ENCODE measurements at regions not wholly inside any gene's neighbourhood (a gene's known extent, or its start where the extent isn't known, plus 50 kb on each side); places are given as distances from the start of the nearest gene placed in this dataset.
"Not testable (repeated sequence)": the region's sequence is repeated elsewhere in the genome, so short reads cannot be mapped to it uniquely, and the experiment has no call there.

DNA sequence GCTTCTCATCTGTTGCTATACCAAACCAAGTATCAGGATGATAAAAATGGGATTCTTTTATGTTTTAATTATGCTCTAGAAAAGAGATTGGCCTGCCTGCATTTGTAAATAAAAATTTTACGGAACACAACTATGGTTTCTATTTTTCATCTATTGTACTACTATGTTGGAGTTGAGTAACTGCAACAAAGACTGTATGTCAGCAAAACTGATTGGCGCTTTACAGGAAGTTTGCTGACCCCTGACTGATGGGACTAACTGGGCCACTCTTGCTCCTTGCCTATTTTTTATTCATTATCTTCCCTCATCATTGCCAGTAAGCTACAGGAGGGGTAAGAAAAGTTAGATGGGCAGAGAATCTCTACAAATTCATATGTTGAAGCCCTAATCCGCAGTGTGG lies 242.3 kb downstream of the FSIP2 start:
- H3K27me3 ChIP-seq = no peaks in the 10 kb centered on the region
- FAIRE-seq (no peak), ATAC-seq (no peak), DNase-seq (no peak)
- intact Hi-C loops (cut with DNase I) = no loop called here
- H3K9me3 ChIP-seq = peaks cover 0 to 2% (median 0%) of the 10 kb centered on the region in 4 donors
- H3K27ac ChIP-seq = no peak overlapping the region
- no peaks in the 10 kb centered on the region for H3K36me3 ChIP-seq
- H3K4me1 ChIP-seq = no peaks in the 10 kb centered on the region
- TF ChIP-seq, protein P1, sequence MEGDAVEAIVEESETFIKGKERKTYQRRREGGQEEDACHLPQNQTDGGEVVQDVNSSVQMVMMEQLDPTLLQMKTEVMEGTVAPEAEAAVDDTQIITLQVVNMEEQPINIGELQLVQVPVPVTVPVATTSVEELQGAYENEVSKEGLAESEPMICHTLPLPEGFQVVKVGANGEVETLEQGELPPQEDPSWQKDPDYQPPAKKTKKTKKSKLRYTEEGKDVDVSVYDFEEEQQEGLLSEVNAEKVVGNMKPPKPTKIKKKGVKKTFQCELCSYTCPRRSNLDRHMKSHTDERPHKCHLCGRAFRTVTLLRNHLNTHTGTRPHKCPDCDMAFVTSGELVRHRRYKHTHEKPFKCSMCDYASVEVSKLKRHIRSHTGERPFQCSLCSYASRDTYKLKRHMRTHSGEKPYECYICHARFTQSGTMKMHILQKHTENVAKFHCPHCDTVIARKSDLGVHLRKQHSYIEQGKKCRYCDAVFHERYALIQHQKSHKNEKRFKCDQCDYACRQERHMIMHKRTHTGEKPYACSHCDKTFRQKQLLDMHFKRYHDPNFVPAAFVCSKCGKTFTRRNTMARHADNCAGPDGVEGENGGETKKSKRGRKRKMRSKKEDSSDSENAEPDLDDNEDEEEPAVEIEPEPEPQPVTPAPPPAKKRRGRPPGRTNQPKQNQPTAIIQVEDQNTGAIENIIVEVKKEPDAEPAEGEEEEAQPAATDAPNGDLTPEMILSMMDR (IDR thresholded peaks at IDR 0.05) = no peak
- no peak overlapping the region for H3K4me3 ChIP-seq
- 94 to 98% methylated on average over 3 of the region's 3 CpGs for WGBS, 2 donors

DNA sequence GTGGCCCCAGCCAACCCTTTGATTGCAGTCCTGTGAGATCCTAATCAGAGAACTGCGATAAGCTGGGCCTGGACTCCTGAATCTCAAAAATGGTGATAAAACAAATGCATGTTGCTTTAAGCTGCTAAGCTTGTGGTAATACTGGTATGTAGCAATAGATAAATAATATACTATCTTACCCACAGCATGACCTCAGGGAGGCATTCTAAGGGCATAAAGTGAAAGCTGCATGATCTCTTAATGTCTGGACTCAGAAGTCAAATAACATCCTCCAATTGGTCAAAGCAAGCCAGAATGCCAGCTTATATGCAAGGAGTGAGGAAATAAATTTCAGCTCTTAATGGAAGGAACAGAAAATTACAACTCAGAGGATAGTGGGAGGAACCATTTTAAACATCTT lies 246.1 kb downstream of the FSIP2 start:
- FAIRE-seq (no peak), DNase-seq (no peak), ATAC-seq (no peak)
- no peak overlapping the region for H3K27ac ChIP-seq
- H3K4me1 ChIP-seq = no peaks in the 10 kb centered on the region
- H3K27me3 ChIP-seq = no peaks in the 10 kb centered on the region
- intact Hi-C loops (cut with DNase I) = no loop called here
- H3K36me3 ChIP-seq = no peaks in the 10 kb centered on the region
- 83 to 91% methylated on average over 1 of the region's 1 CpG for WGBS, 2 donors
- H3K9me3 ChIP-seq = peaks cover 0 to 2% (median 0%) of the 10 kb centered on the region in 4 donors
- TF ChIP-seq, protein P1 (IDR thresholded peaks at IDR 0.05) = no peak
- H3K4me3 ChIP-seq = no peak overlapping the region

DNA sequence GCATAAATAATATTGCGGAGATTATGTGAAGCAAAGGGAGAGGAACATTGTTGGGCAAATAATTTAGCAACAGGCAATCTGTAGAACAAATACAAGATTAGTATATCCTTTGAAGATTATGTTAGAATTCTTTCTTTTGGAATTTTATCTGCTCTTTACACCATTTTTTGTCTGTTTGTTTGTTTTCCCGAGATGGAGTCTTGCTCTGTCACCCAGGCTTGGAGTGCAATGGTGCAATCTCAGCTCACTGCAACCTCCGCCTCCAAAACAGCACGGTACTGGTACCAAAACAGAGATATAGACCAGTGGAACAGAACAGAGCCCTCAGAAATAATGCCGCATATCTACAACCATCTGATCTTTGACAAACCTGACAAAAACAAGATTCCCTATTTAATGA lies 250.3 kb downstream of the FSIP2 start:
- WGBS, 2 donors = 77 to 80% methylated on average over 5 of the region's 5 CpGs
- ATAC-seq; DNase-seq; H3K36me3 ChIP-seq; H3K4me1 ChIP-seq; H3K27ac ChIP-seq; H3K9me3 ChIP-seq; H3K4me3 ChIP-seq; intact Hi-C loops (cut with DNase I); H3K27me3 ChIP-seq; FAIRE-seq: not testable (repeated sequence)

DNA sequence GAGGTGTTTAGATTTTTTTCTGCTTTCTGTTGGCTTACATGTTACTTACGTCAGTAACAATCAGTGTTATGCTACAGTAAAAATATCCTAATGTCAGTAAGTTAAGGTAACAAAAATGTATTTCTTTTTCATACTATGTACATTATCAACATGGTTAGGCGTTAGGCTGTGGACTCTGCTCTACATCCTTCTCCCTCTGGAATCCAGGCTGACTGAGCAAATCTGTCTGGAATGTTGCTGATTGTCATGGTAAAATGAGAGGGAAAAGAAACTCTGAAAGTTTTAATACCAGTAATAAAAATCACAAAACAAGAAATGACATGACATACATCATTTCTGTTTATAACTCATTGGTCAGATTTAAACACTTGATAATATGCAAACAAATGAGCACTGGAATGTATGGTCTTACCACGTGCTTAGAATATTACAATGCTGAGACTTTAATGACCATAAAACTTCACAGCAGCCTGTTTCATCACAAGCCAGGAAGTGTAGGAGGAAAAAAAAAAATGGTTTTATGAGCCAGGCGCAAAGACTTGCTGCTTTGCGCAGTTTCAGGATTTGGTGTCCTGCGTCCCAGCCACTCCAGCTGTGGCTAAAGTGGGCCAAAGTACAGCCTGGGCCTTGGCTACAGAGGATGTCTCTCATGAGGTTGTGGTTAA lies 252.4 kb downstream of the FSIP2 start:
- no peak for FAIRE-seq
- Histone ChIP-seq H3K36me3 (no peaks in the 10 kb centered on the region), H3K4me1 (no peaks in the 10 kb centered on the region), H3K9me3 (no peaks in the 10 kb centered on the region), H3K4me3 (no peak overlapping the region), H3K27ac (no peak overlapping the region), H3K27me3 (no peaks in the 10 kb centered on the region)
- TF ChIP-seq, protein P1 (IDR thresholded peaks at IDR 0.05) = no peak
- DNase-seq = no peak
- no peak for ATAC-seq
- intact Hi-C loops (cut with DNase I) = no loop called here
- WGBS, 2 donors = 94 to 95% methylated on average over 6 of the region's 6 CpGs

DNA sequence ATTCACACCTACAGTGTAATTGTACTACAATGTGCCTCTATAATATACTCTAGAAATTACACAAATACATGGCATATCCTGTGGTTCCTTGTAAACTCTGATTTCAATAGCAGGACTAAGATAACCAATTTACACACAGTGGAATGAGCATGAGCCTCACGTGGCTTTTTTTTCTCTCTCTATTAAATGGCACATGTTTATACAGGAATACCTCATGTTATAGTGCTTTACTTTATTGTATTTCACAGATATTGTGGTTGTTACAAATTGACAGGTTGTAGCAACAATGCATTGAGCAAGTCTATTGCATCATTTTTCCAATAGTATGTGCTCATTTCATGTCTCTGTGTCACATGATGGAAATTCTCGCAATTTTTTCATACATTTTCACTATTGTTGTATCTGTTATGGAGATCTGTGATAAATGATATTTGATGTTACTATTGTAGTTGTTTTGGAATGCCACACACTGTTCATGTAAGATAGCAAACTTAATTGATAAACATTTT lies 260.0 kb downstream of the FSIP2 start:
- no peaks in the 10 kb centered on the region for H3K9me3 ChIP-seq
- WGBS, 2 donors = 94 to 95% methylated on average over 2 of the region's 2 CpGs
- H3K36me3 ChIP-seq = no peaks in the 10 kb centered on the region
- H3K27ac ChIP-seq = no peak overlapping the region
- FAIRE-seq (no peak), DNase-seq (no peak), ATAC-seq (no peak)
- H3K27me3 ChIP-seq = no peaks in the 10 kb centered on the region
- intact Hi-C loops (cut with DNase I) = no loop called here
- TF ChIP-seq, protein P1 (IDR thresholded peaks at IDR 0.05) = no peak
- no peaks in the 10 kb centered on the region for H3K4me1 ChIP-seq
- H3K4me3 ChIP-seq = no peak overlapping the region

Measured in pancreas (tissue), 10 donors.